Loucy (cell line): ENCODE measurements at regions not wholly inside any gene's neighbourhood (a gene's known extent, or its start where the extent isn't known, plus 50 kb on each side); places are given as distances from the start of the nearest gene placed in this dataset.

Source experiments
- H2AFZ ChIP-seq: fragments of 200-600 bp; sonication (generic); 2 replicates; pipeline ENCODE4 v1.6.0; 2016; ENCODE audit warnings: antibody characterized with exemption, mild to moderate bottlenecking, low read length, moderate library complexity
- H3F3A ChIP-seq: fragments of 200-600 bp; 2 replicates; pipeline ENCODE4 v1.6.0; 2016; ENCODE audit warnings: antibody characterized with exemption, low read depth, mild to moderate bottlenecking
- H3K27me3 ChIP-seq: fragments of 200-600 bp; sonication (generic); 2 replicates; pipeline ENCODE4 v1.6.1; 2014; ENCODE audit warnings: low read length, mild to moderate bottlenecking; ENCODE audit not compliant: insufficient read depth, poor library complexity, severe bottlenecking
- H3K36me3 ChIP-seq: fragments of 200-600 bp; sonication (generic); 2 replicates; pipeline ENCODE4 v1.6.1; 2016; ENCODE audit warnings: low read length; ENCODE audit not compliant: insufficient read depth
- H3K4me1 ChIP-seq: fragments of 200-600 bp; sonication (generic); 2 replicates; pipeline ENCODE4 v1.5.1; 2014; ENCODE audit warnings: low read length, mild to moderate bottlenecking; ENCODE audit not compliant: insufficient read depth, poor library complexity, severe bottlenecking
- H3K4me2 ChIP-seq: fragments of 200-600 bp; sonication (generic); 2 replicates; pipeline ENCODE4 v1.6.0; 2014; ENCODE audit warnings: antibody characterized with exemption, low read length, low read depth, mild to moderate bottlenecking; ENCODE audit not compliant: poor library complexity, severe bottlenecking
- H3K4me3 ChIP-seq: fragments of 200-600 bp; sonication (generic); 2 replicates; pipeline ENCODE4 v1.5.1; 2014; ENCODE audit warnings: low read length, mild to moderate bottlenecking, mixed read lengths; ENCODE audit not compliant: poor library complexity, severe bottlenecking
- H3K79me2 ChIP-seq: fragments of 200-600 bp; sonication (generic); 2 replicates; pipeline ENCODE4 v1.6.1; 2014; ENCODE audit warnings: low read length; ENCODE audit not compliant: insufficient read depth
- H3K9ac ChIP-seq: fragments of 200-600 bp; sonication (generic); 2 replicates; pipeline ENCODE4 v1.6.0; 2014; ENCODE audit warnings: mild to moderate bottlenecking, low read depth, low read length, moderate library complexity; ENCODE audit not compliant: poor library complexity, severe bottlenecking
- H3K9me2 ChIP-seq: fragments of 200-600 bp; sonication (generic); replicated peaks from 2 replicates; pipeline ENCODE4 v1.6.1; 2016; ENCODE audit warnings: low read depth, low read length, mixed read lengths
- H3K9me3 ChIP-seq: fragments of 200-600 bp; sonication (generic); 2 replicates; pipeline ENCODE4 v1.6.1; 2014; ENCODE audit warnings: mild to moderate bottlenecking, antibody characterized with exemption, low read length, low read depth; ENCODE audit not compliant: insufficient read depth
- H4K20me1 ChIP-seq: fragments of 200-600 bp; sonication (generic); 2 replicates; pipeline ENCODE4 v1.6.0; 2014; ENCODE audit warnings: antibody characterized with exemption, low read length, mild to moderate bottlenecking; ENCODE audit not compliant: insufficient read depth, poor library complexity, severe bottlenecking
- EZH2phosphoT487 ChIP-seq: fragments of 200-600 bp; IDR thresholded peaks from 2 replicates; pipeline ENCODE4 v1.6.1; 2018; ENCODE audit warnings: antibody characterized with exemption, mild to moderate bottlenecking, moderate library complexity, borderline replicate concordance
- TF ChIP-seq, protein P1 (sequence below): fragments of 200-600 bp; sonication (generic); conservative IDR thresholded peaks from 2 replicates; pipeline ENCODE4 v1.5.1; 2014; ENCODE audit warnings: mild to moderate bottlenecking, antibody characterized with exemption, low read length

DNA sequence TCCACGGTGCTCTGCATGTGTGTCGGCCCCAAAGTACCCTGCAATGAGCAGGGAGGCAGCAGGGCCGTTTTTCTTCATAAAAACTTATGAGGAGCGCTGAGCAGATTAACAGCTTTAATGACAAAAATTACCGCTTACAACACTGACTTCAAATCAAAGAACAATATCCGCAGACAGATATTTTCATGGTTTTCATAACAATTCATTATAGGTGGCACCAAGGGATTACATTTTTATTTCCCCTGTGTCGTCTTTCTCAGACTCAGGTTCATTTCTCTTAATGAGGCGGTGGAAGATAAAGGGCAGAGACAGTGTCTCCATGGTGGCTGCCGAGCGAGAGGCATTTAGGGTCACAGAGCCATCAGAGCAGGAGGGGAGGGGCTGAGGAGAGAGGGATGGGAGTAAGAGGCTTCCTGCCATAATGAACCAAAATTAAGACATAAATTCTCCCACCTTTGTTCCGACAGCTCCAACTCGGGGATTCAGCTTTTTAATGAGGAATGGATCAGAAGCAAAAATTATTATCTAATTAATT is 240.7 kb upstream of the CLINT1 start:
- no peaks in the 10 kb centered on the region for H3K27me3 ChIP-seq
- H2AFZ ChIP-seq = no peak overlapping the region
- no peak overlapping the region for H3K9ac ChIP-seq
- no peaks in the 10 kb centered on the region for H3K9me3 ChIP-seq
- TF ChIP-seq, protein P1, sequence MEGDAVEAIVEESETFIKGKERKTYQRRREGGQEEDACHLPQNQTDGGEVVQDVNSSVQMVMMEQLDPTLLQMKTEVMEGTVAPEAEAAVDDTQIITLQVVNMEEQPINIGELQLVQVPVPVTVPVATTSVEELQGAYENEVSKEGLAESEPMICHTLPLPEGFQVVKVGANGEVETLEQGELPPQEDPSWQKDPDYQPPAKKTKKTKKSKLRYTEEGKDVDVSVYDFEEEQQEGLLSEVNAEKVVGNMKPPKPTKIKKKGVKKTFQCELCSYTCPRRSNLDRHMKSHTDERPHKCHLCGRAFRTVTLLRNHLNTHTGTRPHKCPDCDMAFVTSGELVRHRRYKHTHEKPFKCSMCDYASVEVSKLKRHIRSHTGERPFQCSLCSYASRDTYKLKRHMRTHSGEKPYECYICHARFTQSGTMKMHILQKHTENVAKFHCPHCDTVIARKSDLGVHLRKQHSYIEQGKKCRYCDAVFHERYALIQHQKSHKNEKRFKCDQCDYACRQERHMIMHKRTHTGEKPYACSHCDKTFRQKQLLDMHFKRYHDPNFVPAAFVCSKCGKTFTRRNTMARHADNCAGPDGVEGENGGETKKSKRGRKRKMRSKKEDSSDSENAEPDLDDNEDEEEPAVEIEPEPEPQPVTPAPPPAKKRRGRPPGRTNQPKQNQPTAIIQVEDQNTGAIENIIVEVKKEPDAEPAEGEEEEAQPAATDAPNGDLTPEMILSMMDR = no peak
- TF ChIP-seq EZH2phosphoT487 = no peak
- H3K36me3 ChIP-seq = no peaks in the 10 kb centered on the region
- no peaks in the 10 kb centered on the region for H3F3A ChIP-seq
- no peaks in the 10 kb centered on the region for H3K4me1 ChIP-seq
- H3K4me3 ChIP-seq = no peak overlapping the region
- H3K79me2 ChIP-seq = no peaks in the 10 kb centered on the region
- H4K20me1 ChIP-seq = no peaks in the 10 kb centered on the region
- no peak overlapping the region for H3K4me2 ChIP-seq
- no peaks in the 10 kb centered on the region for H3K9me2 ChIP-seq

DNA sequence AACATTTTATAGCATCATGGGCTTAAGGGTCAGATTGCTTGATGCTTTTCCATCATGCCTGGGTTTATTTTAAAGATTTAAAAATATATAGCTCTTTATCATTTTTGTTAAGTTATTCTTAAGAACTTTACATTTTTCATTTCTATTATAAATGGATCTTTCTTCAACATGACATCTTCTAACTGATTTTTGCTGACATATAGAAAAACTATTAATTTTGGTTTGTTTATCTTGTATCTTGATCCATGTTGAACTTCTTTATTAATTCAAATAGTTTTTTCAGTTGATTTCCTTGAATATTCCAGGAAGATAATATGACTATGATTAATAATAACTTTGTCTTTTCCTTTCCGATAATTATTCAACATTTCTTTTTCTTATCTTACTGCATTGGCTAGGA is 237.9 kb upstream of the CLINT1 start:
- Histone ChIP-seq H3F3A (no peaks in the 10 kb centered on the region), H2AFZ (no peak overlapping the region), H3K9ac (no peak overlapping the region), H4K20me1 (no peaks in the 10 kb centered on the region), H3K4me2 (no peak overlapping the region), H3K4me3 (no peak overlapping the region), H3K9me2 (no peaks in the 10 kb centered on the region), H3K9me3 (no peaks in the 10 kb centered on the region), H3K79me2 (no peaks in the 10 kb centered on the region), H3K27me3 (no peaks in the 10 kb centered on the region), H3K4me1 (no peaks in the 10 kb centered on the region), H3K36me3 (no peaks in the 10 kb centered on the region)
- TF ChIP-seq, protein P1 = no peak
- no peak for TF ChIP-seq EZH2phosphoT487

DNA sequence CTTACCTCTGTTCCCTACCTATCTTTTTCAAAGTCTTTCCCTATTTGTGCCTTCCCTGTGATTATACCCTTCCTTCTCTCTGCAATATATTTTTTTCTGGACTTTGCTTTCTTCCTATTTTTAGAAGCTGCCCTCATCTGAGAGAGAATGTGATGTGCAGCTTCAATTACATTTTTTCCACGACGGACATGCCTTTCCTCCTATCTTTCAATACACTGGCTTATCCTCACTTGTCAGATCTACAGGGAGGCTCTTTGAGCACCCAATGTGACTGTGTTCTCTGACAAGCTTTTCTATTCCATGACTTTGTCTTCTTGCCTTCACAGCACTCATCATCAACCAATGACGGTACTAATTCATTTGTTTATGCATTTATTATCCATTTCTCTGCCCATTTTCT is 227.9 kb upstream of the CLINT1 start:
- Histone ChIP-seq H3K9ac (no peak overlapping the region), H3F3A (no peaks in the 10 kb centered on the region), H4K20me1 (no peaks in the 10 kb centered on the region), H3K4me2 (no peak overlapping the region), H3K4me3 (no peak overlapping the region), H3K79me2 (no peaks in the 10 kb centered on the region), H3K27me3 (no peaks in the 10 kb centered on the region), H3K4me1 (no peaks in the 10 kb centered on the region), H2AFZ (no peak overlapping the region), H3K9me3 (no peaks in the 10 kb centered on the region), H3K36me3 (no peaks in the 10 kb centered on the region), H3K9me2 (no peaks in the 10 kb centered on the region)
- TF ChIP-seq EZH2phosphoT487 = no peak
- TF ChIP-seq, protein P1 = no peak
